Esophagus squamous epithelium (tissue), 4 donors: ENCODE measurements at regions not wholly inside any gene's neighbourhood (a gene's known extent, or its start where the extent isn't known, plus 50 kb on each side); places are given as distances from the start of the nearest gene placed in this dataset.

Experiments used
- POLR2A ChIP-seq, 4 donors: fragments of 450-650 bp; IDR thresholded peaks; one replicate each; pipeline ENCODE4 v1.6.1; 2017; ENCODE audit warnings: antibody characterized with exemption in 4 of 4, mild to moderate bottlenecking in 4 of 4, moderate library complexity in 3 of 4
- TF ChIP-seq, protein P1 (sequence below), 6 experiments: fragments of 450-650 bp in 4 of 6; fragments of 200-600 bp in 2 of 6; sonication (generic) in 2 of 6; IDR thresholded peaks; one replicate each; pipeline ENCODE4 v1.5.1; 2016 to 2019; ENCODE audit warnings: antibody characterized with exemption in 6 of 6, mild to moderate bottlenecking in 4 of 6, moderate library complexity in 4 of 6

DNA sequence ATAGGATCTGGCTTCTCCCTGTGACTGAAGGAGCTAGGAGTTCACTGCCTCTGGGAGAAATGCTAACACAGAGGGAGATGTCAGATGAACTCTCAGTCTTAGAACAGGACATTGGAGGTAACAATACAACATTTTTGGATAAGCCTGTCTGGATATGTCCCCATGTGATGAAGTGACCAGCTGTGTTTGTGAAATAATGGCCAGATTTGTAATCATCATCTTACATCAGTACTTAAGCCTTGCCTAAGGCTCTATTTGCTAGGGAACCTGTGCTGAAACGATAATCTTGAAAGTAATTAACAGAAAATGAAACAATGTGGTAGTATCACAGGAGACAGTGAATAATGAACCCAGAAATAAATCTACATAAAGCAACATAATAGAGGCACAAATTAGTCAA lies 56.2 kb downstream of the CRPPA start:
- no peak for TF ChIP-seq POLR2A (IDR thresholded peaks at IDR 0.05)
- TF ChIP-seq, protein P1, sequence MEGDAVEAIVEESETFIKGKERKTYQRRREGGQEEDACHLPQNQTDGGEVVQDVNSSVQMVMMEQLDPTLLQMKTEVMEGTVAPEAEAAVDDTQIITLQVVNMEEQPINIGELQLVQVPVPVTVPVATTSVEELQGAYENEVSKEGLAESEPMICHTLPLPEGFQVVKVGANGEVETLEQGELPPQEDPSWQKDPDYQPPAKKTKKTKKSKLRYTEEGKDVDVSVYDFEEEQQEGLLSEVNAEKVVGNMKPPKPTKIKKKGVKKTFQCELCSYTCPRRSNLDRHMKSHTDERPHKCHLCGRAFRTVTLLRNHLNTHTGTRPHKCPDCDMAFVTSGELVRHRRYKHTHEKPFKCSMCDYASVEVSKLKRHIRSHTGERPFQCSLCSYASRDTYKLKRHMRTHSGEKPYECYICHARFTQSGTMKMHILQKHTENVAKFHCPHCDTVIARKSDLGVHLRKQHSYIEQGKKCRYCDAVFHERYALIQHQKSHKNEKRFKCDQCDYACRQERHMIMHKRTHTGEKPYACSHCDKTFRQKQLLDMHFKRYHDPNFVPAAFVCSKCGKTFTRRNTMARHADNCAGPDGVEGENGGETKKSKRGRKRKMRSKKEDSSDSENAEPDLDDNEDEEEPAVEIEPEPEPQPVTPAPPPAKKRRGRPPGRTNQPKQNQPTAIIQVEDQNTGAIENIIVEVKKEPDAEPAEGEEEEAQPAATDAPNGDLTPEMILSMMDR (IDR thresholded peaks at IDR 0.05): no peak
